ENCODE measurements at regions not wholly inside any gene's neighbourhood (a gene's known extent, or its start where the extent isn't known, plus 50 kb on each side); places are given as distances from the start of the nearest gene placed in this dataset.

DNA sequence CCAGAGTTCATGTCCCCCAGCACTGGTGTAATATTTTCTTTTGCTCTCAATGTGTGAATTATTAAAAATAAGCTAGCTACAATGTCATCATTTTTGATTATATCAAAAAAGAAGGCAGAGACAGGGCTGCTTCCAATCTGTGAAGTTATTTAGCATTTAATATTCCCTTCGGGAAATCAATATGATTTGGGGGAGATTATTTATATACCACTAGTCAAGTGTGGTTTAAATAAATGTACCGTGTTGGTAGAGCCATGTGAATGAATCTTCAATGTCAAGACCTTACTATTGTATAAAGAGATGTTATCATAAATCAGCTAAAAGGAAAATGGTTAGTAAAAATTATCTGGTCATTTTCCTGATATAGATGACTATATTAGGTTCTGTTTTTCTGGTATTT lies 87.4 kb upstream of the MID1 start:
- intact Hi-C loops (cut with micrococcal nuclease) = no loop called here
- Histone ChIP-seq H2BK15ac (ENCODE audit: low read depth, low read length) (no peak overlapping the region), H3K36me3 (ENCODE audit: control insufficient read depth, insufficient read depth, low read length) (no peaks in the 10 kb centered on the region), H4K8ac (ENCODE audit: low read depth in 2 of 2, low read length in 2 of 2) (no peak overlapping the region), H3K27ac (ENCODE audit: insufficient read depth, low read length) (no peak overlapping the region), H3K14ac (replicated peaks; ENCODE audit: low read depth, low read length) (no peak overlapping the region), H2BK5ac (ENCODE audit: low read depth, low read length, poor library complexity, severe bottlenecking) (no peak overlapping the region), H2BK120ac (ENCODE audit: low read depth, low read length) (no peak overlapping the region), H3K9me1 (ENCODE audit: insufficient read depth, low read length) (no peaks in the 10 kb centered on the region), H3K23ac (ENCODE audit: low read depth, low read length) (no peak overlapping the region), H3K18ac (ENCODE audit: low read depth, low read length) (no peak overlapping the region), H4K91ac (ENCODE audit: insufficient read depth, low read depth, low read length) (no peak overlapping the region), H4K5ac (ENCODE audit: low read depth, low read length) (no peak overlapping the region), H3K27me3 (ENCODE audit: control insufficient read depth, insufficient read depth, low read length) (no peaks in the 10 kb centered on the region), H3K4ac (ENCODE audit: low read depth, low read length) (no peak overlapping the region), H4K20me1 (ENCODE audit: insufficient read depth, low read length) (no peaks in the 10 kb centered on the region), H3K79me1 (ENCODE audit: low read depth in 1 of 2, low read length in 2 of 2) (no peaks in the 10 kb centered on the region), H3K4me2 (ENCODE audit: low read depth, low read length) (no peak overlapping the region), H2AK5ac (ENCODE audit: low read depth, low read length) (no peak overlapping the region), H2AK9ac (replicated peaks; ENCODE audit: low read depth, low read length, poor library complexity) (no peak overlapping the region), H3K9ac (ENCODE audit: low read depth, low read length) (no peak overlapping the region), H3K56ac (ENCODE audit: extremely low read depth, insufficient read depth, low read length) (no peak overlapping the region), H3K4me3 (ENCODE audit: insufficient read depth, low read depth, low read length) (no peak overlapping the region), H3K9me3 (ENCODE audit: control insufficient read depth, insufficient read depth, low read length) (no peaks in the 10 kb centered on the region), H2AFZ (replicated peaks; ENCODE audit: low read length, poor library complexity) (no peak overlapping the region), H2BK20ac (ENCODE audit: low read depth, low read length) (no peak overlapping the region), H3K4me1 (ENCODE audit: control insufficient read depth, insufficient read depth, low read length) (no peaks in the 10 kb centered on the region)
- DNase-seq = no peak
- BruUV-seq (replicated peaks) = no TSS peak
- no CpG with 5 or more reads among the region's 2 CpGs for WGBS, 2 experiments (ENCODE audit: extremely low coverage in 2 of 2, insufficient read length in 1 of 2)
- in situ Hi-C loops (cut with MboI; ENCODE audit: low sequenced_read_pairs) = no loop called here
- POLR2A ChIA-PET (ENCODE audit: unreplicated experiment) = no interaction called here
- no peak for ATAC-seq (ENCODE audit: low read depth)
- CTCF ChIA-PET = interaction anchor here (1.0 kb wide), 1 partner anchor 17 kb away, joined by 3 read pairs; no protein-coding TSS in a partner anchor
- TF ChIP-seq BHLHE40 (IDR thresholded peaks at IDR 0.05; ENCODE audit: low read depth, low read length) (no peak), MAZ (IDR thresholded peaks at IDR 0.05; ENCODE audit: borderline replicate concordance, low read depth, low read length) (no peak), RAD21 (IDR thresholded peaks at IDR 0.05; ENCODE audit: low read length) (no peak), ELK1 (IDR thresholded peaks at IDR 0.05; ENCODE audit: borderline replicate concordance, low read depth, low read length) (no peak), FOS (IDR thresholded peaks at IDR 0.05; ENCODE audit: low read depth, low read length) (no peak), POLR2A (IDR thresholded peaks at IDR 0.05; ENCODE audit: low read depth, low read length) (no peak), MAFK (IDR thresholded peaks at IDR 0.05; ENCODE audit: low read depth, low read length) (no peak), USF2 (IDR thresholded peaks at IDR 0.05; ENCODE audit: low read depth, low read length) (no peak), SMC3 (IDR thresholded peaks at IDR 0.05; ENCODE audit: low read depth, low read length) (no peak), RFX5 (IDR thresholded peaks at IDR 0.05; ENCODE audit: low read depth, low read length) (no peak), MXI1 (IDR thresholded peaks at IDR 0.05; ENCODE audit: borderline replicate concordance, low read depth, low read length) (no peak), CEBPB (IDR thresholded peaks at IDR 0.05; ENCODE audit: low read depth, low read length) (no peak), RCOR1 (IDR thresholded peaks at IDR 0.05; ENCODE audit: insufficient replicate concordance, low read length) (no peak), NFE2L2 (IDR thresholded peaks at IDR 0.05; ENCODE audit: low read depth, low read length) (no peak), CHD1 (IDR thresholded peaks at IDR 0.05; ENCODE audit: low read depth, low read length) (no peak)
- TF ChIP-seq, protein P1, sequence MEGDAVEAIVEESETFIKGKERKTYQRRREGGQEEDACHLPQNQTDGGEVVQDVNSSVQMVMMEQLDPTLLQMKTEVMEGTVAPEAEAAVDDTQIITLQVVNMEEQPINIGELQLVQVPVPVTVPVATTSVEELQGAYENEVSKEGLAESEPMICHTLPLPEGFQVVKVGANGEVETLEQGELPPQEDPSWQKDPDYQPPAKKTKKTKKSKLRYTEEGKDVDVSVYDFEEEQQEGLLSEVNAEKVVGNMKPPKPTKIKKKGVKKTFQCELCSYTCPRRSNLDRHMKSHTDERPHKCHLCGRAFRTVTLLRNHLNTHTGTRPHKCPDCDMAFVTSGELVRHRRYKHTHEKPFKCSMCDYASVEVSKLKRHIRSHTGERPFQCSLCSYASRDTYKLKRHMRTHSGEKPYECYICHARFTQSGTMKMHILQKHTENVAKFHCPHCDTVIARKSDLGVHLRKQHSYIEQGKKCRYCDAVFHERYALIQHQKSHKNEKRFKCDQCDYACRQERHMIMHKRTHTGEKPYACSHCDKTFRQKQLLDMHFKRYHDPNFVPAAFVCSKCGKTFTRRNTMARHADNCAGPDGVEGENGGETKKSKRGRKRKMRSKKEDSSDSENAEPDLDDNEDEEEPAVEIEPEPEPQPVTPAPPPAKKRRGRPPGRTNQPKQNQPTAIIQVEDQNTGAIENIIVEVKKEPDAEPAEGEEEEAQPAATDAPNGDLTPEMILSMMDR (conservative IDR thresholded peaks at IDR 0.05; ENCODE audit: low read depth, low read length) = no peak
- dilution Hi-C loops (cut with HindIII; ENCODE audit: low sequenced_read_pairs, unreplicated experiment) = no loop called here
